ENCODE measurements at regions not wholly inside any gene's neighbourhood (a gene's known extent, or its start where the extent isn't known, plus 50 kb on each side); places are given as distances from the start of the nearest gene placed in this dataset.
"Not testable (repeated sequence)": the region's sequence is repeated elsewhere in the genome, so short reads cannot be mapped to it uniquely, and the experiment has no call there.

- no peaks in the 10 kb centered on the region for H3K9me3 ChIP-seq
- H3K4me1 ChIP-seq, result no peaks in the 10 kb centered on the region
- H3K27me3 ChIP-seq, result no peaks in the 10 kb centered on the region
- no peaks in the 10 kb centered on the region for H3K36me3 ChIP-seq
- intact Hi-C loops (cut with DNase I; ENCODE audit: low total_unique reads), result no loop called here
- H3K27ac ChIP-seq, result no peak overlapping the region
- no peak for DNase-seq
- H3K4me3 ChIP-seq, result no peak overlapping the region
- TF ChIP-seq POLR2A (IDR thresholded peaks at IDR 0.05), result no peak
Observed at GRCh38 chr5:160494451-160494850, 72.8 kb downstream of the PTTG1 start.

DNA sequence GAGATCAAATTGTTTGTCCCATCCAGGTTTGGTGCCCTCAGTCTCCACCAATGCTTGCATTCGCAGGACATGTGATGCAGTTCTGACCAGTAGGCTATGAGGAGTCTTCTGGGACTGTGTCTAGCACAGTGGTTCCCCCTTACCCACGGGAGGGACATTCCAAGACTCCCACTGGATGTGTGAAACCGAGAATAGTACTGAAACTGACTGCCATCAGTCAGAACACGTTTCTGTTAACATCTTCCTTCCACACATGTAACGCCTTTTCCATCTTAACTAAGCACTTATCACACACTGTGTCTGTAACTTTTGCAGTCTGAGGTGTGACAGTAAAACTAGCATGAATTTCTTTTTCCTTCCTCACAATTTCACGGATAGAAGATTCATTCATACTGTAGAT, 74.7 kb downstream of the PTTG1 start:
- Histone ChIP-seq H3K4me1 (no peaks in the 10 kb centered on the region), H3K27me3 (no peaks in the 10 kb centered on the region), H3K4me3 (no peak overlapping the region), H3K9me3 (no peaks in the 10 kb centered on the region), H3K36me3 (no peaks in the 10 kb centered on the region), H3K27ac (no peak overlapping the region)
- TF ChIP-seq POLR2A (IDR thresholded peaks at IDR 0.05) (no peak), CTCF (IDR thresholded peaks at IDR 0.05) (no peak)
- intact Hi-C loops (cut with DNase I; ENCODE audit: low total_unique reads), result no loop called here
- DNase-seq, result no peak

DNA sequence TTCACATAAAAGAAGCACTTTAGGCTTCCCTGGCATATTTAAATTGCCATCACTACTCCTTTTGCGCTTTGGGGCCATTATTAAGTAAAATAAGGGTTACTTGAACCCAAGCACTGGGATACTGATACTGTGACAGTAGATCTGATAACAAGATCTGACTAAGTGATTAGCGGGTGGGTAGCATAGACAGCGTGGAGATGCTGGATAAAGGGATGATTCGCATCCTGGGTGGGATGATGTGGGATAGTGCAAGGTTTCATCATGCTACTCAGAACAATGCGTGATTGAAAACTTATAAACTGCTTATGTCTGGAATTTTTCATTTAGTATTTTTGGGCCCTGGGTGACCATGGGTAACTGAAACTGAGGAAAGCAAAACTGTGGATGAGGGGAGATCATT, 75.1 kb downstream of the PTTG1 start:
- DNase-seq, result no peak
- no peak for TF ChIP-seq POLR2A (IDR thresholded peaks at IDR 0.05)
- no peak for TF ChIP-seq CTCF (IDR thresholded peaks at IDR 0.05)
- Histone ChIP-seq H3K27me3 (no peaks in the 10 kb centered on the region), H3K4me3 (no peak overlapping the region), H3K4me1 (no peaks in the 10 kb centered on the region), H3K9me3 (no peaks in the 10 kb centered on the region), H3K27ac (no peak overlapping the region), H3K36me3 (no peaks in the 10 kb centered on the region)
- intact Hi-C loops (cut with DNase I; ENCODE audit: low total_unique reads), result no loop called here

- intact Hi-C loops (cut with DNase I; ENCODE audit: low total_unique reads), result no loop called here
- Histone ChIP-seq H3K36me3 (no peaks in the 10 kb centered on the region), H3K4me1 (no peaks in the 10 kb centered on the region), H3K9me3 (no peaks in the 10 kb centered on the region), H3K4me3 (no peak overlapping the region), H3K27ac (no peak overlapping the region), H3K27me3 (no peaks in the 10 kb centered on the region)
- DNase-seq, result no peak
- TF ChIP-seq POLR2A (IDR thresholded peaks at IDR 0.05), result no peak
- TF ChIP-seq CTCF (IDR thresholded peaks at IDR 0.05), result no peak
Observed at GRCh38 chr5:160497878-160498277, 76.2 kb downstream of the PTTG1 start.

GRCh38 chr5:160498441-160499043, 76.9 kb downstream of the PTTG1 start:
- H3K4me3 ChIP-seq; H3K4me1 ChIP-seq; H3K9me3 ChIP-seq; H3K27me3 ChIP-seq; intact Hi-C loops (cut with DNase I; ENCODE audit: low total_unique reads); DNase-seq; H3K27ac ChIP-seq; H3K36me3 ChIP-seq: not testable (repeated sequence)

GRCh38 chr5:160500786-160501779, 79.4 kb downstream of the PTTG1 start:
- no peak for DNase-seq
- Histone ChIP-seq H3K27ac (no peak overlapping the region), H3K36me3 (no peaks in the 10 kb centered on the region), H3K27me3 (no peaks in the 10 kb centered on the region), H3K4me1 (no peaks in the 10 kb centered on the region), H3K9me3 (no peaks in the 10 kb centered on the region), H3K4me3 (no peak overlapping the region)
- TF ChIP-seq POLR2A (IDR thresholded peaks at IDR 0.05), result no peak
- no peak for TF ChIP-seq CTCF (IDR thresholded peaks at IDR 0.05)
- intact Hi-C loops (cut with DNase I; ENCODE audit: low total_unique reads), result no loop called here

Data from uterus (tissue), 3 donors.